Occipital lobe (tissue), 1 donor: ENCODE measurements at regions not wholly inside any gene's neighbourhood (a gene's known extent, or its start where the extent isn't known, plus 50 kb on each side); places are given as distances from the start of the nearest gene placed in this dataset.

ENCODE experiments used
- DNase-seq: peaks from one replicate; lab custom pipeline; 2025; lab: John Stamatoyannopoulos, UW

- DNase-seq, result no peak
Observed at GRCh38 chr12:13769273-13769672, 212.1 kb downstream of the GRIN2B start.

DNA sequence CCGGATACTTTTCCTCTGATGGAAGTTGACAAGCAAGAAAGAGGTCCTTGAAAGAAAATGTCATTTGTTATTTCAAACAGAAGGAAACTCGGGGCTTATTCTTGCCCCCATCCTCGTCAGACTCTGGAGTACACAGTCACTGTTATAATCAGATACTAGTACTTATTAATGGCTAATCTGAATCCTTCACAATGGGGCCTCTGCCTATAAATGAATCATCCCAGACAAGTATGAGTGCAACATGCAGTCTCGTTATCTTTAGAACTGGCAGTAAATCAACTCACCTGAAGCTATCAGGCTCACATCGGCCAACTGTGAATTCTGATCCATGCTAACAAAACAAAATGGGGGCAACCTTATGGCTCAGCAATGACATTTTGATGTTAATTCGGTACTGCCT is 216.7 kb downstream of the GRIN2B start:
- DNase-seq, result no peak

DNA sequence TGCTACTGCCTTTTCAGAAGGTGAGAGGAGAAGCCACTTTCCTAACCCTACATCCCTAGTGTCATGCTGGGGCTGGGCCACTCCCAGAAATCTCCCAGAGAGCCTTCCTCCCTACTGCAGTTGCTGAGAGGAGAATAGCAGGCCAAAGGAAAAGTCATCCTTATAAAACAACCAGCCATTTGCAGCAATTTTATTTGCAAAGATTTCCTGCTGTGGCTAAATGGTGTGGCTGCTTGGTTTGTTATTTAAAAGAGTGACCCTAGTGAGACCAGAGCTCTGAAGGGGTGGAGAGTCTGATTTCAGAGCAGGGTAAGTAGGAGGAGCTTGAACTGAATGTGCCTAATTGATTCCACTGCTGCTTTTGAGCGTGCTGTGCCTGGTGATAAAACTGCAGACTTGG is 232.0 kb downstream of the GRIN2B start:
- DNase-seq, result no peak

GRCh38 chr12:13745111-13745860 is 236.1 kb downstream of the GRIN2B start:
- no peak for DNase-seq

DNA sequence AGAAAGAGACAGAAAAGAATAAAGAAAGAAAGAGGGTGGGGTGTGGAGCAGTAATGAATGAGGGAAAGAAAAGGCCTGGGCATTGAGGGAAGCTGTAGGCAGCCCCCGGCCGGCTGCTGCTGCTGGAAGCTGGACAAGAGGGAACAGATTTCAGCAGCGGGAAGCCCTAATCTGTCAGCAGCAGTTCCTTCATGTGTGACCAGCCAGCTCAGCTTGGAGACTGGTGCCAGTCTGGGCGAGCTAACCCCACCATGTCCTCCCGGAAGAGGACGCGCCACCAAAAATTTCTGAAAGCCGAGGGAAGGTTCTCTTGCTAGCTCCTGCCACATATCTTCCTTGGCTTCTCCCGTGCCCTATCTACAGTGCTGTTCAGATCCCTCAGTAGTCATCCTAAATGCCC is 236.8 kb downstream of the GRIN2B start:
- DNase-seq, result peak; percentile 15

DNA sequence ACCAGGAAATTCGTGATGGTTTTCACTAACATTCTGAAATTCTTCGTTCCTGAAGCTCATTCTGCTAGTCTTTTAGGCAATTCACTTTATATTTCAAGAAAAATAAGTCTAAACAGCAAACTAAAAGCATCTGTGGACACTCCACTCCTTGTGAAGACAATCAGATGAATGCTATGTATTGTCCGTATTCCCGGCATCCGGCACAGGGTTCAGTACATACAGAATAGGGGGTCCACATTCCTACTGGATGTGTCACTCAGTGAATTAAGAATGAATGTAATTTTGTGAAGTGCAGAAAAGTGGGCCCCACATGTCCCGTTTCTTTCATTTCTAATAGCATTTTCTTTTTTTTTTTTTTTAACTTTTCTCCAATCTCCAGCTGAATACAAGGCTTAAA is 241.3 kb downstream of the GRIN2B start:
- DNase-seq, result no peak

DNA sequence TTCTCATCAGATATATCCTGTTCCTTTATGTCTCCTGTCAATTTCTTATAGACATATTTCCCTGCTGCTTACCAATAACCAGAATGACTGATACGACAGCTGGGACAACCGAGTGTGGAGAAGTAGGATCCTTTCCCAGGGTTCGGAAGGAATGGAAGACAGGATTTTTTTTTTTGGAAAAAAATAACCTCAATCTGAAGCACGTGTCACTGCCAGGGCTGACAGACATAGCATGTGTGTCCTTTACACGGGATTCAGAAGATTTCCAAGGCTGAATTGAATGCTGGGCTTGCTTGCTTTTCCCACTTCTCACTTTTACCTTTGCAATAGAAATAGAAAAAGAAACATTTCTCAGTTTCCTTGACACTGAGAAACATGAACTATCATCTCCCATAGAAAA is 245.7 kb downstream of the GRIN2B start:
- no peak for DNase-seq

- no peak for DNase-seq
Observed at GRCh38 chr12:13734584-13735152, 246.7 kb downstream of the GRIN2B start.

GRCh38 chr12:13727707-13728195 is 253.7 kb downstream of the GRIN2B start:
- no peak for DNase-seq

DNA sequence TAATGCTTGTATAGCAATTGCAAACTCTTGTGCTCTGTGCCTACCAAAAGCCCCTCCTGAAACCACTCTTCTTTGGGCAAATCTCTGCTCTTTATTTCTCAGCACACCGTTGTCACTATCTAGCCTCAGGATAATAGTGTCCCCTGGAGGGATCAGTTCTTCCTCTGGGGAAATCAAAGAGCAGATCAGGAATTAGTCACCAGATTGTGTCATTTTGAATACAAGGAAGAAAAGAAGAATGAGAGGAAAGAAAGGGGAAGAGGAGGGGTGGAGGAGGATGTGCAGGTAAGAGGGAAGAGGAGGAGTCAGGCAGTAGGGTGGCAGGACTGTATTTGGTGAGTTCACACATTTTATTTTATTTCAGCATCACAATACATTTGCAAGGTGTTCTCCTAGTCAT is 256.4 kb downstream of the GRIN2B start:
- no peak for DNase-seq

- DNase-seq, result no peak
Observed at GRCh38 chr12:13724136-13724535, 257.3 kb downstream of the GRIN2B start.

GRCh38 chr12:13719986-13720385 is 261.4 kb downstream of the GRIN2B start:
- no peak for DNase-seq

- DNase-seq, result no peak
Observed at GRCh38 chr12:13718271-13718670, 263.1 kb downstream of the GRIN2B start.

DNA sequence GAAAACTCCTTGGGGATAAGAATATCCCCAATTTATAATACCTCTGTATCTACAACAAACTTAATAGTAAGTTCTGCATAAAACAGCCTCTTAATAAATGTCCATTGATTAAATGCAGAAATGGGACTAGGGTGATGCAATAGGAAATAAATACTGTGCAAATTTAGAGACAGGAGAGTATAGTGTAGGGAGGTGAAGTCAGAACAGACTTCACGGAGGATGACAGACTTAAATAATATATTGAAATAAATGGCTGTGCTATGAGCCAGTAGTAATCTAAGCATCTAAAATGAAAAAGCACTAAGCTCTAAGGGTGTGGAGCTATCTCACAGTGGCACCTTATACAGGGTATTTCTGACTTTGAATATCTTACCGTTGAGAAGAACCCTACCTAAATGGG is 265.3 kb downstream of the GRIN2B start:
- no peak for DNase-seq

GRCh38 chr12:13713556-13714410 is 267.6 kb downstream of the GRIN2B start:
- no peak for DNase-seq

DNA sequence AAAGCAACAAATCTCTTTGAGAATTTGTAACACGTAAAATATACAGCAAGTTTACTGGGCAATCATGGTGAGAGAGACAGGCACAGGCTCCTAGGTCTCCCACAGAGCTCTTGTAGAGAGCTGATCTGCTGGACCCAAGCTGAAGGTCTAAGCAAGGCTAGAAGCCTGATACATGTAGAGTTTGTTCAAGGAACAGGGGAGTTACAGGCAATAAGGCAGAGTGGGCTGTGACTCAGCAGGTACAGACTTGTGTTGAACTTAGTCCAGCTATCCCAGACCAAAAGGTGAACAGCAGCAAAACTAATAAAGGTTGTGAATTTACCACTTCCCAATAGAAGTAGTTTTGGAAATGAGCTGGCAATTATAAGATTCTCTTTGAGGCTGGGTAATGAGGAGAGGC is 273.6 kb downstream of the GRIN2B start:
- DNase-seq, result no peak

GRCh38 chr12:13702381-13702780 is 279.0 kb downstream of the GRIN2B start:
- DNase-seq, result no peak

GRCh38 chr12:13701502-13701901 is 279.9 kb downstream of the GRIN2B start:
- DNase-seq, result no peak

GRCh38 chr12:13697973-13698372 is 283.4 kb downstream of the GRIN2B start:
- DNase-seq, result no peak

DNA sequence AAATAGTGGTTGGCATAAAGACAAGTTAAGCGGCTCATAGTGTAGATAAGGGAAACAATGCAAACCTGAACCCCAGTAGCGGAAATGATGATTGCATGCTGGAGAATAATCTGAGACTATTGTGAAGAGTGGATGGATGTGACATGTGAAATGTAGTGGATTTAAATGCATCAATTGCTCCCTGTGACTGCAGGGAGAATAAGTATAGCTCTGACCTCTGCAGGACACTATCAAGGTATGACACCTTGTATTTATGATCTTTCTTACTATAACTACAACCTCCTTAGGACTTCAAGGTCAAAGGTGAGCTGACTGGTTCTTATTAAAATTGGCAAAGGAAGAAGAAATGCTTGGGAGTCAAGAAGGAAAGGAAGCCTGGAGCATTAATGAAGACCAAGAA is 285.6 kb downstream of the GRIN2B start:
- DNase-seq, result no peak

DNA sequence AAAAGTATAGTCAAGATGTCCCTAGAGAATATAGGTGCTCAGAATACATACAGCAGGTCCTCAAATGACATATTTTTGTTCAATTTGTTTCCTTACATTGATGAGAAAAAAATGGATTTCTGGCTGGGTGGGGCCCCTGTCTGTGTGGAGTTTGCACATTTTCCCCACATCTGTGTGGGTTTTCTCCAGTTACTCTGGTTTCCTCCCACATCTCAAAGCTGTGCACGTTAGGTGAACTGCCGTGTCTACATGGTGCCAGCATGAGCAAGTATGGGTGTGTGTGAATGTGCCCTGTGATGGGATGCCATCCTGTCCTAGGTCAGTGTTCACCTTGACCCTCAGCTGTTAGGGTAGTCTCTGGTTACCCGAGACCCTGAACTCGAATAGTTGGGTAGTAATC is 289.1 kb downstream of the GRIN2B start:
- no peak for DNase-seq

GRCh38 chr12:13691598-13691997 is 289.8 kb downstream of the GRIN2B start:
- DNase-seq, result no peak
